ENCODE measurements at regions not wholly inside any gene's neighbourhood (a gene's known extent, or its start where the extent isn't known, plus 50 kb on each side); places are given as distances from the start of the nearest gene placed in this dataset.

DNA sequence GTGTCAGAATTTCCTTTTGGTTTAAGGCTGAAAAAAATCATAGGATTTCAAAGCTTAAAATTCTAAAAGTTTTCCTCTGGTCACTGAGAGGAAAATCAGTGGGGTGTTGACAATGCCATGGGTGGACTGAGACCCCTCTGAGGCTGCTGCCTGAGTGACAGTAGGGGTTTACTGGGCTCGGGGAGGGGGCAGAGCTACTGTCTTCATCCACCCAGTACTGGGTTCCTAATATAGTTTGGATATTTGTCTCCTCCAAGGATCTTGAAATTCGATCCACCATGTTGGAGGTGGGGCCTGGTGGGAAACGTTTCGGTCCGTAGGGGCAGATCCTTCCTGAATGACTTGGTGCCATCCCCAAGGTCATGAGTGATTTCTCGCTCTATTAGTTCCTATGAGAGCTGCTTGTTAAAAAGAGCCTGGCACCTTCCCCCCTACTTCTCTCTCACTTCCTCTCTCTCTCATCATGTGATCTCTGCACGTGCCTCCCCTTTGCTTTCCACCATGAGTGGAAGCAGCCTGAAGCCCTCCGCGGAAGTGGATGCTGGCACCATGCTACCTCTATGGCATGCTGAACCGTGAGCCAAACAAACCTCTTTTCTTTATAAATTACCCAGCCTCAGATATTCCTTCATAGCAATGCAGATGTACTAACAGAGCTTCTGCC is 72.3 kb downstream of the MAP10 start:
- H3K9me3 ChIP-seq (ENCODE audit: insufficient read depth, low read length), result no peaks in the 10 kb centered on the region
- peaks cover 12% of the 10 kb centered on the region for H3K4me1 ChIP-seq (ENCODE audit: low read length)
- H3K4me3 ChIP-seq (ENCODE audit: low read length), result no peak overlapping the region
- TF ChIP-seq EZH2phosphoT487 (IDR thresholded peaks at IDR 0.05; ENCODE audit: low read depth), result no peak
- no peak for TF ChIP-seq CTCF (IDR thresholded peaks at IDR 0.05; ENCODE audit: low read depth, low read length)
- 0 out of 2 replicates have a peak, but pooled peaks cover 6% of the 10 kb centered on the region for H3K27me3 ChIP-seq (ENCODE audit: low read depth, low read length)
- H3K36me3 ChIP-seq (replicated peaks; ENCODE audit: low read depth, low read length), result no peaks in the 10 kb centered on the region
- no peak overlapping the region for H3K27ac ChIP-seq (ENCODE audit: low read length)
- H3K9ac ChIP-seq (ENCODE audit: low read length), result no peak overlapping the region
- no peaks in the 10 kb centered on the region for H4K20me1 ChIP-seq (ENCODE audit: insufficient read depth, low read length)
- no peaks in the 10 kb centered on the region for H3K79me2 ChIP-seq (ENCODE audit: low read length)
- peak overlapping the region; percentile 12; the same call in 1 of the 2 replicates for H3K4me2 ChIP-seq (ENCODE audit: low read length)
- no peak overlapping the region for H2AFZ ChIP-seq (ENCODE audit: low read depth, low read length)

DNA sequence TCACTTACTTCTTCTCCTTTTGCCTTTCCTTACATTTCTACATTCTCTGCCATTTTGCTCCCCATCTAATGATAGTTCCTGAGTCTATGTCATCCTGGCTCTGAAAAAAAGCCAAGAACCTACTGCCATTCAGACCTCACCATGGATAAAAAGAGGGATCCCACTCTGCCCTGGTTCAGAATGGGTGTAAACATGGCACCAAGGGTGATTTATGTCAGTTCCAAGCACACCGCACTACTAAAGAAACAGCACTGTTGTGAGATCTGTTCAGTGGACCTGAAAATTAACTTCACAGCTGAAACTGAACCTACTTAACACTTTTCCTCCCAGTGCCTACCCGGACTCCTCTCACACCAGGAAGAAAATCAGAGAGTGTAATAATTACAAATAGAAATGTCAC is 72.3 kb upstream of the NTPCR start:
- H3K36me3 ChIP-seq (replicated peaks; ENCODE audit: low read depth, low read length), result no peaks in the 10 kb centered on the region
- no peak overlapping the region for H3K4me3 ChIP-seq (ENCODE audit: low read length)
- H3K79me2 ChIP-seq (ENCODE audit: low read length), result no peaks in the 10 kb centered on the region
- no peak for TF ChIP-seq EZH2phosphoT487 (IDR thresholded peaks at IDR 0.05; ENCODE audit: low read depth)
- no peak for TF ChIP-seq CTCF (IDR thresholded peaks at IDR 0.05; ENCODE audit: low read depth, low read length)
- no peaks in the 10 kb centered on the region for H4K20me1 ChIP-seq (ENCODE audit: insufficient read depth, low read length)
- peaks cover 11% of the 10 kb centered on the region; the same call in 1 of the 2 replicates for H3K27me3 ChIP-seq (ENCODE audit: low read depth, low read length)
- no peak overlapping the region for H3K27ac ChIP-seq (ENCODE audit: low read length)
- no peaks in the 10 kb centered on the region for H3K9me3 ChIP-seq (ENCODE audit: insufficient read depth, low read length)
- peaks cover 12% of the 10 kb centered on the region for H3K4me1 ChIP-seq (ENCODE audit: low read length)
- no peak overlapping the region for H2AFZ ChIP-seq (ENCODE audit: low read depth, low read length)
- no peak overlapping the region for H3K9ac ChIP-seq (ENCODE audit: low read length)
- no peak overlapping the region for H3K4me2 ChIP-seq (ENCODE audit: low read length)

DNA sequence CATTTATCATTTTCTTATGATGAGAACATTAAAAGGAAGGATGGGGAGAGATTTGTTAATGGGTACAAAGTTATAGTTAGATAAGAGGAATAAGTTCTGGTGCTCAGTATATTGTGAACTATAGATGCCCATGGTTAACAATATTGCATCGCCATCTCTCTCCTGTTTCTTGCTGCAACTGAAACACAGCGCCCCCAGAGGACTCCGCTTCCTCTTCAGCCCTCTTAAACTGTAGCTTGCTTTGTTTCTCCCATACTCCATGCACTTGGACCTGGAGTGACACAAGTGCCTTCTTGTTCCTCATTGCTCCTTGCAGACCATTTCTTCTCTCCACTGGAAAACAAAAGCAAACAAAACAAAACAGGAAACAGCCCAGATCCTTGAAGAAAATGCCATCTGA is 70.1 kb upstream of the NTPCR start:
- no peak overlapping the region for H3K4me3 ChIP-seq (ENCODE audit: low read length)
- peaks cover 12% of the 10 kb centered on the region for H3K4me1 ChIP-seq (ENCODE audit: low read length)
- H4K20me1 ChIP-seq (ENCODE audit: insufficient read depth, low read length), result no peaks in the 10 kb centered on the region
- TF ChIP-seq EZH2phosphoT487 (IDR thresholded peaks at IDR 0.05; ENCODE audit: low read depth) (no peak), CTCF (IDR thresholded peaks at IDR 0.05; ENCODE audit: low read depth, low read length) (peak; percentile 60)
- H3K27me3 ChIP-seq (ENCODE audit: low read depth, low read length), result peaks cover 18% of the 10 kb centered on the region
- H3K27ac ChIP-seq (ENCODE audit: low read length), result no peak overlapping the region
- no peaks in the 10 kb centered on the region for H3K79me2 ChIP-seq (ENCODE audit: low read length)
- no peaks in the 10 kb centered on the region for H3K9me3 ChIP-seq (ENCODE audit: insufficient read depth, low read length)
- H3K36me3 ChIP-seq (replicated peaks; ENCODE audit: low read depth, low read length), result no peaks in the 10 kb centered on the region
- no peak overlapping the region for H3K4me2 ChIP-seq (ENCODE audit: low read length)
- H2AFZ ChIP-seq (ENCODE audit: low read depth, low read length), result no peak overlapping the region
- H3K9ac ChIP-seq (ENCODE audit: low read length), result no peak overlapping the region

DNA sequence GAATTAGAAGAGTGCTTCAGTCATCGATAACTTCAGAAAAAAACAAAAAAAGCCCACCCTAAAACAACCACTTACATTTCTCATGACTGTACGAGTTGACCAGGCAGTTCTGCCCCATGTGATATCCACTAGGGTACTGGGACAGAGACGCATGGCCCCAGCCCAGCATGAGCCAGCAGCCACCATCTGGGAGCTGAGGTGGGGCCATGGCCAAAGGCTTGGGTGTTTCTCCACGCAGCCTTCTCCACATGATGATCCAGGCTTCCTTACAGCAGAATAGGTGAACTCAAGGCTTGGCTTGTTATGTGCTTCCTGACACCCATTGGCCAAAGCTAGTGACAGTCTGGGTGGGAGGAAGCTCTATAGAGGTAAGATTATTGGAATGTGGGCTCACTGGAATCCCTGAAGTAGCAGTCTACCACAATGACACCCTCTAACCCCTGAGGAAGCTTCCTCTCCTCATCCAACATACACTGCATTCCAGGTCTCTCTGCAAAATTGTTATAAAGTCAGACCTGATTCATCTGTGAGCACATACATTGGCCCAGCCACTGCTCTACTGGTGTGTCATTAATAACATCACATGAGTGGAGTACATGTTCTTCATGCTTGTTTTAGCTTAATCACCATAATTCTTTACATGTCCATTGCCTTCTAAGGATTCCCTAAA is 66.3 kb upstream of the NTPCR start:
- Histone ChIP-seq H3K79me2 (ENCODE audit: low read length) (no peaks in the 10 kb centered on the region), H3K27me3 (ENCODE audit: low read depth, low read length) (peaks cover 21% of the 10 kb centered on the region), H3K4me1 (ENCODE audit: low read length) (no peaks in the 10 kb centered on the region), H3K9me3 (ENCODE audit: insufficient read depth, low read length) (no peaks in the 10 kb centered on the region), H2AFZ (ENCODE audit: low read depth, low read length) (no peak overlapping the region), H3K36me3 (replicated peaks; ENCODE audit: low read depth, low read length) (no peaks in the 10 kb centered on the region), H3K9ac (ENCODE audit: low read length) (no peak overlapping the region), H3K4me3 (ENCODE audit: low read length) (no peak overlapping the region), H3K27ac (ENCODE audit: low read length) (no peak overlapping the region), H4K20me1 (ENCODE audit: insufficient read depth, low read length) (no peaks in the 10 kb centered on the region), H3K4me2 (ENCODE audit: low read length) (no peak overlapping the region)
- TF ChIP-seq EZH2phosphoT487 (IDR thresholded peaks at IDR 0.05; ENCODE audit: low read depth), result no peak
- no peak for TF ChIP-seq CTCF (IDR thresholded peaks at IDR 0.05; ENCODE audit: low read depth, low read length)

Measured in OCI-LY3 (cell line).